Liver (tissue), 8 donors: ENCODE measurements at regions not wholly inside any gene's neighbourhood (a gene's known extent, or its start where the extent isn't known, plus 50 kb on each side); places are given as distances from the start of the nearest gene placed in this dataset.

Source experiments
- DNase-seq: peaks from one replicate; pipeline ENCODE4 v3.0.0-alpha.2; 2017; ENCODE audit warnings: low spot score
- H3K27ac ChIP-seq, 2 donors: one replicate each; pipeline ENCODE4 v1.7.0; 2013; ENCODE audit warnings: inconsistent platforms in 2 of 2, low read length in 2 of 2, control low read depth in 1 of 2, low read depth in 1 of 2, mild to moderate bottlenecking in 1 of 2
- H3K27me3 ChIP-seq, 4 donors: one replicate each; pipeline versions ENCODE4 v1.6.1 to v1.7.0; 2013; ENCODE audit warnings: low read length in 3 of 4, inconsistent platforms in 1 of 4, mild to moderate bottlenecking in 1 of 4, moderate library complexity in 1 of 4; ENCODE audit not compliant: control insufficient read depth in 4 of 4, insufficient read depth in 4 of 4
- H3K36me3 ChIP-seq, 4 donors: one replicate each; pipeline versions ENCODE4 v1.6.1 to v1.7.0; 2013; ENCODE audit warnings: low read length in 3 of 4, mild to moderate bottlenecking in 3 of 4, low read depth in 1 of 4, moderate library complexity in 1 of 4; ENCODE audit not compliant: control insufficient read depth in 4 of 4, insufficient read depth in 3 of 4
- H3K4me1 ChIP-seq, 4 donors: one replicate each; pipeline versions ENCODE4 v1.6.1 to v1.7.0; 2013; ENCODE audit warnings: low read length in 3 of 4, mild to moderate bottlenecking in 3 of 4, moderate library complexity in 1 of 4; ENCODE audit not compliant: control insufficient read depth in 4 of 4, insufficient read depth in 4 of 4
- H3K4me3 ChIP-seq, 3 donors: one replicate each; pipeline versions ENCODE4 v1.6.1 to v1.7.0; 2013; ENCODE audit warnings: low read length in 3 of 3, control low read depth in 1 of 3, low read depth in 1 of 3, mild to moderate bottlenecking in 1 of 3
- H3K9ac ChIP-seq, 2 donors: one replicate each; pipeline ENCODE4 v1.7.0; 2013; ENCODE audit warnings: low read length in 2 of 2, mild to moderate bottlenecking in 2 of 2, moderate library complexity in 2 of 2, control low read depth in 1 of 2, low read depth in 1 of 2
- H3K9me3 ChIP-seq, 4 donors: one replicate each; pipeline versions ENCODE4 v1.6.1 to v1.7.0; 2013; ENCODE audit warnings: low read length in 3 of 4; ENCODE audit not compliant: control insufficient read depth in 4 of 4
- ATF3 ChIP-seq: IDR thresholded peaks from 2 replicates; pipeline ENCODE4 v1.6.1; 2016; ENCODE audit warnings: antibody characterized with exemption
- CTCF ChIP-seq: fragments of 150-350 bp; IDR thresholded peaks from 2 replicates; pipeline ENCODE4 v1.5.1; 2017; ENCODE audit warnings: improper control_type of control experiment, low read depth, low read length; ENCODE audit not compliant: missing input control
- EGR1 ChIP-seq, 2 donors: IDR thresholded peaks; 2 replicates each; pipeline ENCODE4 v1.6.1; 2016 to 2018; ENCODE audit warnings: antibody characterized with exemption in 2 of 2, low read depth in 2 of 2
- FOXA1 ChIP-seq: IDR thresholded peaks from 2 replicates; pipeline ENCODE4 v1.6.1; 2016; ENCODE audit warnings: antibody characterized with exemption
- FOXA2 ChIP-seq: IDR thresholded peaks from 2 replicates; pipeline ENCODE4 v1.6.1; 2016; ENCODE audit warnings: antibody characterized with exemption
- GABPA ChIP-seq, 2 donors: IDR thresholded peaks in 1 of 2; conservative IDR thresholded peaks in 1 of 2; 2 replicates each; pipeline ENCODE4 v1.6.1; 2016; ENCODE audit warnings: antibody characterized with exemption in 2 of 2, mild to moderate bottlenecking in 1 of 2, moderate library complexity in 1 of 2
- HNF4A ChIP-seq, 2 donors: conservative IDR thresholded peaks; 2 replicates each; pipeline ENCODE4 v1.6.1; 2016; ENCODE audit warnings: antibody characterized with exemption in 2 of 2, mild to moderate bottlenecking in 2 of 2
- HNF4G ChIP-seq: IDR thresholded peaks from 2 replicates; pipeline ENCODE4 v1.6.1; 2016; ENCODE audit warnings: antibody characterized with exemption
- JUND ChIP-seq, 2 donors: IDR thresholded peaks; 2 replicates each; pipeline ENCODE4 v1.6.1; 2016; ENCODE audit warnings: antibody characterized with exemption in 2 of 2
- MAX ChIP-seq: IDR thresholded peaks from 2 replicates; pipeline ENCODE4 v1.6.1; 2016; ENCODE audit warnings: antibody characterized with exemption
- NR2F2 ChIP-seq: IDR thresholded peaks from 2 replicates; pipeline ENCODE4 v1.6.1; 2016; ENCODE audit warnings: antibody characterized with exemption
- RAD21 ChIP-seq, 2 donors: IDR thresholded peaks; 2 replicates each; pipeline ENCODE4 v1.6.1; 2016; ENCODE audit warnings: antibody characterized with exemption in 2 of 2, mild to moderate bottlenecking in 2 of 2
- REST ChIP-seq: IDR thresholded peaks from 2 replicates; pipeline ENCODE4 v1.6.1; 2016; ENCODE audit warnings: antibody characterized with exemption, mild to moderate bottlenecking
- RXRA ChIP-seq, 2 donors: IDR thresholded peaks; 2 replicates each; pipeline ENCODE4 v1.6.1; 2017 to 2018; ENCODE audit warnings: antibody characterized with exemption in 2 of 2, mild to moderate bottlenecking in 1 of 2
- SP1 ChIP-seq: IDR thresholded peaks from 2 replicates; pipeline ENCODE4 v1.6.1; 2018; ENCODE audit warnings: antibody characterized with exemption, mild to moderate bottlenecking
- TAF1 ChIP-seq: conservative IDR thresholded peaks from 2 replicates; pipeline ENCODE4 v1.6.1; 2016; ENCODE audit warnings: antibody characterized with exemption, mild to moderate bottlenecking
- YY1 ChIP-seq: IDR thresholded peaks from 2 replicates; pipeline ENCODE4 v1.6.1; 2016; ENCODE audit warnings: antibody characterized with exemption, mild to moderate bottlenecking
- ZBTB33 ChIP-seq: IDR thresholded peaks from 2 replicates; pipeline ENCODE4 v1.6.1; 2016; ENCODE audit warnings: antibody characterized with exemption
- WGBS: extraction: QIAGEN DNeasy Blood & Tissue Kit; methylation state at CpG from one replicate; pipeline ENCODE4 v1.1.7; 2013; 5-methylcytosine and 5-hydroxymethylcytosine counted together
- donor health status: healthy.
- donor health status: healthy.
- donor health status: healthy.
- donor health status: healthy.
- donor health status: healthy.

- no peak overlapping the region for H3K4me3 ChIP-seq
- TF ChIP-seq ZBTB33 (no peak), YY1 (no peak), HNF4G (no peak), SP1 (no peak), FOXA2 (no peak), CTCF (no peak), GABPA (IDR thresholded peaks at IDR 0.05 in 1 of 2, conservative IDR thresholded peaks at IDR 0.05 in 1 of 2) (no peak), NR2F2 (no peak), REST (no peak), HNF4A (conservative IDR thresholded peaks at IDR 0.05) (no peak), RXRA (IDR thresholded peaks at IDR 0.05) (no peak), EGR1 (IDR thresholded peaks at IDR 0.05; ENCODE audit: low read depth in 2 of 2) (no peak), ATF3 (no peak), MAX (no peak), TAF1 (no peak), JUND (IDR thresholded peaks at IDR 0.05) (no peak), RAD21 (IDR thresholded peaks at IDR 0.05) (no peak), FOXA1 (no peak)
- H3K9ac ChIP-seq = no peak overlapping the region
- H3K27me3 ChIP-seq = peaks cover 0 to 3% (median 0%) of the 10 kb centered on the region in 4 donors
- WGBS = 69% methylated on average over 3 of the region's 3 CpGs
- no peak for DNase-seq
- H3K9me3 ChIP-seq = no peaks in the 10 kb centered on the region
- H3K4me1 ChIP-seq = no peaks in the 10 kb centered on the region
- no peaks in the 10 kb centered on the region for H3K36me3 ChIP-seq
- no peak overlapping the region for H3K27ac ChIP-seq
Measured at GRCh38 chr2:157150747-157151146, 106.8 kb upstream of the GALNT5 start.

- DNase-seq = no peak
- H3K36me3 ChIP-seq = no peaks in the 10 kb centered on the region
- H3K27ac ChIP-seq = no peak overlapping the region
- H3K4me3 ChIP-seq = no peak overlapping the region
- no peaks in the 10 kb centered on the region for H3K4me1 ChIP-seq
- H3K9me3 ChIP-seq = no peaks in the 10 kb centered on the region
- no peak for TF ChIP-seq RXRA (IDR thresholded peaks at IDR 0.05)
- H3K9ac ChIP-seq = no peak overlapping the region
- 13% methylated on average over 1 of the region's 1 CpG for WGBS
- H3K27me3 ChIP-seq = no peaks in the 10 kb centered on the region
Measured at GRCh38 chr2:157152362-157152761, 105.1 kb upstream of the GALNT5 start.
